ENCODE measurements at regions not wholly inside any gene's neighbourhood (a gene's known extent, or its start where the extent isn't known, plus 50 kb on each side); places are given as distances from the start of the nearest gene placed in this dataset.

GRCh38 chr4:97144199-97144598 is 999.1 kb downstream of the STPG2 start:
- FAIRE-seq (no peak), DNase-seq (ENCODE audit: low read depth, low spot score) (no peak)
- Histone ChIP-seq H2AFZ (ENCODE audit: low read depth, low read length) (no peak overlapping the region), H3K27me3 (ENCODE audit: control insufficient read depth in 2 of 2, insufficient read depth in 2 of 2, low read length in 2 of 2) (no peaks in the 10 kb centered on the region), H3K4me3 (replicated peaks in 1 of 3; ENCODE audit: insufficient read depth in 1 of 3, low read depth in 1 of 3, low read length in 3 of 3) (no peak overlapping the region), H3K4me2 (ENCODE audit: insufficient read depth, low read length) (no peak overlapping the region), H4K20me1 (replicated peaks; ENCODE audit: control insufficient read depth, extremely low read depth, insufficient read depth, low read length) (no peaks in the 10 kb centered on the region), H3K4me1 (ENCODE audit: control insufficient read depth, extremely low read depth, insufficient read depth, low read length) (no peaks in the 10 kb centered on the region), H3K9ac (replicated peaks; ENCODE audit: extremely low read depth, insufficient read depth, low read length) (no peak overlapping the region), H3K36me3 (ENCODE audit: control insufficient read depth in 2 of 2, extremely low read depth in 1 of 2, insufficient read depth in 2 of 2, low read length in 2 of 2) (no peaks in the 10 kb centered on the region), H3K9me3 (replicated peaks; ENCODE audit: control insufficient read depth, insufficient read depth, low read length) (no peaks in the 10 kb centered on the region), H3K27ac (ENCODE audit: insufficient read depth, low read depth, low read length) (no peak overlapping the region), H3K9me1 (replicated peaks; ENCODE audit: control insufficient read depth, extremely low read depth, insufficient read depth, low read length) (no peaks in the 10 kb centered on the region), H3K79me2 (ENCODE audit: control insufficient read depth, insufficient read depth, low read length) (no peaks in the 10 kb centered on the region)
- no peak for TF ChIP-seq CTCF (IDR thresholded peaks at IDR 0.05; ENCODE audit: extremely low read depth in 1 of 2, insufficient read depth in 1 of 2, low read depth in 1 of 2, low read length in 2 of 2)
- no peak for TF ChIP-seq EZH2 (IDR thresholded peaks at IDR 0.05; ENCODE audit: borderline replicate concordance, low read depth, low read length, severe bottlenecking)
- TF ChIP-seq JUN (IDR thresholded peaks at IDR 0.05; ENCODE audit: borderline replicate concordance, insufficient read depth, insufficient read length, low read depth) = no peak
- TF ChIP-seq FOS (IDR thresholded peaks at IDR 0.05; ENCODE audit: borderline replicate concordance, insufficient read depth, low read length) = no peak
- no peak for TF ChIP-seq GATA2 (IDR thresholded peaks at IDR 0.05; ENCODE audit: insufficient read depth, insufficient read length, low read depth, low read length)
- no peak for TF ChIP-seq POLR2AphosphoS5 (IDR thresholded peaks at IDR 0.05; ENCODE audit: insufficient read depth, low read depth, low read length)
- TF ChIP-seq MAX (IDR thresholded peaks at IDR 0.05; ENCODE audit: insufficient read depth, insufficient read length) = no peak
- TF ChIP-seq POLR2A (IDR thresholded peaks at IDR 0.05; ENCODE audit: low read depth, low read length) = no peak
- no peak for TF ChIP-seq MYC (IDR thresholded peaks at IDR 0.05; ENCODE audit: low read depth, low read length)
- dilution Hi-C loops (cut with MboI; ENCODE audit: extremely low pct_ligation_motif_present, low sequenced_read_pairs) = no loop called here
- BruUV-seq (replicated peaks) = no TSS peak
- ChIA-PET CTCF (no interaction called here), POLR2A (no interaction called here)
- intact Hi-C loops (cut with micrococcal nuclease) = no loop called here
